ENCODE measurements at regions not wholly inside any gene's neighbourhood (a gene's known extent, or its start where the extent isn't known, plus 50 kb on each side); places are given as distances from the start of the nearest gene placed in this dataset.

GRCh38 chr5:3352711-3353110, 242.9 kb upstream of the IRX1 start:
- Mint-ChIP-seq H3K36me3 (ENCODE audit: low read depth) (no peaks in the 10 kb centered on the region), H3K27ac (no peak overlapping the region)

GRCh38 chr5:3351581-3352442, 243.8 kb upstream of the IRX1 start:
- H3K36me3 Mint-ChIP-seq (ENCODE audit: low read depth): no peaks in the 10 kb centered on the region
- no peak overlapping the region for H3K27ac Mint-ChIP-seq
- no peak for DNase-seq
- no peaks in the 10 kb centered on the region for H3K9me3 Mint-ChIP-seq
- H3K27me3 Mint-ChIP-seq: no peaks in the 10 kb centered on the region
- no peaks in the 10 kb centered on the region for H3K4me1 Mint-ChIP-seq (ENCODE audit: low read depth)
- H3K4me3 Mint-ChIP-seq: no peak overlapping the region

More at GRCh38 chr5:3352711-3353110, 242.9 kb upstream of the IRX1 start:
- Mint-ChIP-seq H3K4me3 (no peak overlapping the region), H3K9me3 (no peaks in the 10 kb centered on the region), H3K4me1 (ENCODE audit: low read depth) (no peaks in the 10 kb centered on the region), H3K27me3 (no peaks in the 10 kb centered on the region)
- no peak for DNase-seq

DNA sequence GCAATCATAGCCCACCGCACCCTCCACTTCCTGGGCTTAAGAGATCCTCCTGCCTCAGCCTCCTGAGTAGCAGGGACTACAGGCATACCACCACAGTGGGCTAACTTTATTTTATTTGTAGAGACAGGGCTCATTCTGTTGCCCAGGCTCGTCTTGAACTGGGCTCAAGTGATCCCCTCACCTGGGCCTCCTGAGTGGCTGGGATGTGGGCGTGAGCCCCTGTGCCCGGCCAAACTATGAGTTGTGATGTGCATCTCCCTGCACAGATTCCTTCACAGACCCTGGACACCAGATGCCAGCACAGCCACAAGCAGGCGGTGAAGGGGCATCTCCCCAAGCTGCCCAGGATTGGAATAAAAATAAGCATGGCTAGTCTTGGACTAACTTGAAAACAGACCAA, 244.9 kb upstream of the IRX1 start:
- Mint-ChIP-seq H3K9me3 (no peaks in the 10 kb centered on the region), H3K36me3 (ENCODE audit: low read depth) (no peaks in the 10 kb centered on the region), H3K4me1 (ENCODE audit: low read depth) (no peaks in the 10 kb centered on the region), H3K27ac (no peak overlapping the region), H3K4me3 (no peak overlapping the region), H3K27me3 (no peaks in the 10 kb centered on the region)
- no peak for DNase-seq

DNA sequence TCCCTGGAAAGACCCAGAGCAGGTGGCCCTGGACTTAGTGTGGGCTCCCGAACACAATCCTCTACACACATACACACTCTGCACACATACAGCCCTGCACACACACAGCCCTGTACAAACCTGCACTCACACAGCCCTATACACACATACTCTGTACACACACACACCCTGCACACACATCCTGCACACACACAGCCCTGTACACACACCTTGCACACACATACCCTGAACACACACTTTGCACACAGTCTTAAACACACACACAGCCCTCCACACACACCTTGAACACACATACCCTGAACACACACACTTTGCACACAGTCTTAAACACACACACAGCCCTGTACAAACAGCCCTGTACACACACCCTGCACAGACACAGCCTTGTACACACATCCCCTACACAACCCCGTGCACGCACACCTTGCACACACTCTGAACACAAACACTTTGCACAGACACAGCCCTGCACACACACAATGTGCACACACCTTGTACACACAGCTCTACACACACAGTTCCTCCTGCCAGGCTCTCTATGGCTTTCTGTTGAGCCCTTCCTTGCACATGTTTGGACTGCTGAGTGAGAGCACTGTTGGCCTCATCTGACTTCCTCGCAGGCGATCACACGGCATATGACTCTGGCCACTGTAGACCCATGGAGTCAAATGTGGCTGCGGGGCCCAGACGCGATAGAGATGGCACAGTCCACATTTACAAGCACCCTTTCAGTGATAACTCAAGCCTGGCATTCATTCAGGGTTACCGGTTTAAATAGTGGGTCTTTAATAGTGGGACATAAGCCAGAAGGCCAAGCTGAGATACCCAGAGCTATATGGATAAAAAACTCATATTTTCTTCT, 245.7 kb upstream of the IRX1 start:
- no peaks in the 10 kb centered on the region for H3K9me3 Mint-ChIP-seq
- no peak overlapping the region for H3K4me3 Mint-ChIP-seq
- H3K4me1 Mint-ChIP-seq (ENCODE audit: low read depth): no peaks in the 10 kb centered on the region
- no peak for DNase-seq
- no peaks in the 10 kb centered on the region for H3K27me3 Mint-ChIP-seq
- H3K36me3 Mint-ChIP-seq (ENCODE audit: low read depth): no peaks in the 10 kb centered on the region
- no peak overlapping the region for H3K27ac Mint-ChIP-seq

GRCh38 chr5:3348576-3349535, 246.8 kb upstream of the IRX1 start:
- H3K36me3 Mint-ChIP-seq (ENCODE audit: low read depth): no peaks in the 10 kb centered on the region
- H3K9me3 Mint-ChIP-seq: no peaks in the 10 kb centered on the region
- no peak overlapping the region for H3K27ac Mint-ChIP-seq
- H3K4me3 Mint-ChIP-seq: no peak overlapping the region
- no peaks in the 10 kb centered on the region for H3K4me1 Mint-ChIP-seq (ENCODE audit: low read depth)
- H3K27me3 Mint-ChIP-seq: no peaks in the 10 kb centered on the region
- no peak for DNase-seq

DNA sequence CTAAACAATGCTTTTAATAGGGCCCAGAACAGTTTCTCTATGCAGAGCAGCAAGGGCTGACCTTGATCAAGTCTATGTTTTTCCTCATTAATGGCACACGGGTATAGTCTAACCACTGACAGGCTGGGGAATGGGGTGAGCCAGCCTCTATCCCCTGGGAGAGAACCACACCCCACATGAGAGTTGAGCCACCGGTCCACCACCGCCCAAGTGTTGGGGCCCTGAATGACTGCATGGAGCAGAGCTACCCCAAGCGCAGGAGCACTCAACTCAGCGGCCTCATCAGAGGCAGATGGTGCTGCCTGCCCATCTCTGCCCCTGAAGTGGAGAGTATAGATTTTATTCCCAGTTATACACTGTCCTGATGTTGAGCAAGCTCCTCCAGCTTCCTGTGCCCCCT, 247.9 kb upstream of the IRX1 start:
- H3K27ac Mint-ChIP-seq: no peak overlapping the region
- H3K4me1 Mint-ChIP-seq (ENCODE audit: low read depth): no peaks in the 10 kb centered on the region
- H3K9me3 Mint-ChIP-seq: no peaks in the 10 kb centered on the region
- no peak overlapping the region for H3K4me3 Mint-ChIP-seq
- H3K27me3 Mint-ChIP-seq: no peaks in the 10 kb centered on the region
- DNase-seq: no peak
- H3K36me3 Mint-ChIP-seq (ENCODE audit: low read depth): no peaks in the 10 kb centered on the region

DNA sequence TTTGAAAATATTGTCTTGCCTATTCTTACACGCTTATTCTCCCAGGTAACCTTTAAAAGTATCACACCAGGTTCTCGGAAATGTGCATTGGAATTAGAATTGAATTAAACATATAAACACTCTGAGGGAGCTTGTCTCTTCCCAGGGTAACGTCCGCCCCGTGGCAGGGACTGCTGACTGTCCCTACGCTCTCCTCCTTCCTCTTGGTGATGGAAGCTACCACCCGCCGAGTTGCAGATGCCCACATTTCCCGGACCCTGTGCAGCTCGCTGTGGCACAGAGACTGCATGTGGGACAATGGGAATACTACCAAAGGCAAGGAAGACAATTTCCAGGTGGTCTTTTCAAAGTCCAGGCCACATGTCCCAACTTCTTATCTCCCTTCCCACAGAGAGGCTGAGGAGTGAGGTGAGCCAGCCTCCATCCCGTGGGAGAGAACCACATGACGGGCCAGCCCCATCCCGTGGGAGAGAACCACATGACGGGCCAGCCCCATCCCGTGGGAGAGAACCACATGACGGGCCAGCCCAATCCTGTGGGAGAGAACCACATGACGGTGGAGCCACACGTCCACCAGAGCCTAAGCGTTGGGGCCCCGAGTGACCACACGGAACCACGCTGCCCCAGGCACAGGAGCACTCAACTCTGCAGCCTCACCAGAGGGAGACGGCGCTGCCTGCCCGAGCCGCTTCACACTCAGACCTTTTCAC, 249.4 kb upstream of the IRX1 start:
- Mint-ChIP-seq H3K27me3 (no peaks in the 10 kb centered on the region), H3K27ac (no peak overlapping the region), H3K36me3 (ENCODE audit: low read depth) (no peaks in the 10 kb centered on the region), H3K4me1 (ENCODE audit: low read depth) (no peaks in the 10 kb centered on the region), H3K9me3 (no peaks in the 10 kb centered on the region), H3K4me3 (no peak overlapping the region)
- DNase-seq: no peak

GRCh38 chr5:3345195-3345594, 250.4 kb upstream of the IRX1 start:
- Mint-ChIP-seq H3K27me3 (no peaks in the 10 kb centered on the region), H3K27ac (no peak overlapping the region), H3K36me3 (ENCODE audit: low read depth) (no peaks in the 10 kb centered on the region), H3K4me3 (no peak overlapping the region), H3K9me3 (no peaks in the 10 kb centered on the region), H3K4me1 (ENCODE audit: low read depth) (no peaks in the 10 kb centered on the region)
- DNase-seq: no peak

GRCh38 chr5:3344671-3345070, 251.0 kb upstream of the IRX1 start:
- Mint-ChIP-seq H3K4me3 (no peak overlapping the region), H3K36me3 (ENCODE audit: low read depth) (no peaks in the 10 kb centered on the region), H3K27me3 (no peaks in the 10 kb centered on the region), H3K9me3 (no peaks in the 10 kb centered on the region), H3K4me1 (ENCODE audit: low read depth) (no peaks in the 10 kb centered on the region), H3K27ac (no peak overlapping the region)
- no peak for DNase-seq

GRCh38 chr5:3343911-3344310, 251.7 kb upstream of the IRX1 start:
- no peaks in the 10 kb centered on the region for H3K9me3 Mint-ChIP-seq
- H3K27ac Mint-ChIP-seq: no peak overlapping the region
- no peaks in the 10 kb centered on the region for H3K4me1 Mint-ChIP-seq (ENCODE audit: low read depth)
- H3K4me3 Mint-ChIP-seq: no peak overlapping the region
- no peaks in the 10 kb centered on the region for H3K36me3 Mint-ChIP-seq (ENCODE audit: low read depth)
- no peak for DNase-seq
- H3K27me3 Mint-ChIP-seq: no peaks in the 10 kb centered on the region

GRCh38 chr5:3343211-3343610, 252.4 kb upstream of the IRX1 start:
- no peak for DNase-seq
- Mint-ChIP-seq H3K27ac (no peak overlapping the region), H3K4me1 (ENCODE audit: low read depth) (no peaks in the 10 kb centered on the region), H3K27me3 (no peaks in the 10 kb centered on the region), H3K4me3 (no peak overlapping the region), H3K9me3 (no peaks in the 10 kb centered on the region), H3K36me3 (ENCODE audit: low read depth) (no peaks in the 10 kb centered on the region)

DNA sequence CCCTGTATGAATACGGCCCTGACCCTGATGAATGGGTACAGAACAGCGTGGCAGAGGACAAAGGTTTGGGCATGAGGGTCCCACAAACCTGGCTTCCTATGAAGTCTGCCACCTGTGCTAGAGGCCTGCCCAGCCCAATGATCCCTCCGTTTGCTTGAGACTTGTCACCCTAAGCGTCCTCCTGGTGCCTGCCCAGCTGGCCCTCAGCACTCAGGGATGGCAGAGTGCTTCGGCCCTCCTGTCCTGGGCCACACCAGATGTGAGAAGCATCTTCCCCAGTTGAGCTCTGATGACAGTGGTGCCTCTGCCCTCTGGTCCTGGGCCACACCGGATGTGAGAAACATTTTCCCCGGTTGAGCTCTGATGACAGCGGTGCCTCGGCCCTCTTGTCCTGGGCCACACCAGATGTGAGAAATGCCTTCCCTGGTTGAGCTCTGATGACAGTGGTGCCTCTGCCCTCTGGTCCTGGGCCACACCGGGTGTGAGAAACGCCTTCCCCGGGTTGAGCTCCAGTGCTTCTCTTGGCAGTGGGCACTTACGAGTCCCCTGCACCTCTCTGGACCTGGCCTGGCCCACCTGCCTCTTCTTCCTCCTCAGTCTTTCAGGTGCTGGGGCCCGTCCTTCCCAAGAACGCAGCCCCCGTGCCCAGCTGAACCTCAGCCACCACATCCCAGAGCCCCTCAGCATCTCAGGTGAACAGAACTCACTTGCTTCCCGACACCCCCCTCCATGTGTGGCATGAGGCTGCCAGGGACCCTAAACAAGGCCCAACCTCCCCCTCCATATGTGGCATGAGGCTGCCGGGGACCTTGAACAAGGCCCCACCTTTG, 253.1 kb upstream of the IRX1 start:
- Mint-ChIP-seq H3K36me3 (ENCODE audit: low read depth) (no peaks in the 10 kb centered on the region), H3K27ac (no peak overlapping the region), H3K4me3 (no peak overlapping the region), H3K4me1 (ENCODE audit: low read depth) (no peaks in the 10 kb centered on the region), H3K27me3 (no peaks in the 10 kb centered on the region), H3K9me3 (no peaks in the 10 kb centered on the region)
- no peak for DNase-seq
